ENCODE measurements at regions not wholly inside any gene's neighbourhood (a gene's known extent, or its start where the extent isn't known, plus 50 kb on each side); places are given as distances from the start of the nearest gene placed in this dataset.

GRCh38 chr9:126049088-126049487, 277.5 kb upstream of the MVB12B start:
- H3K27me3 Mint-ChIP-seq, result peaks cover 24% of the 10 kb centered on the region

DNA sequence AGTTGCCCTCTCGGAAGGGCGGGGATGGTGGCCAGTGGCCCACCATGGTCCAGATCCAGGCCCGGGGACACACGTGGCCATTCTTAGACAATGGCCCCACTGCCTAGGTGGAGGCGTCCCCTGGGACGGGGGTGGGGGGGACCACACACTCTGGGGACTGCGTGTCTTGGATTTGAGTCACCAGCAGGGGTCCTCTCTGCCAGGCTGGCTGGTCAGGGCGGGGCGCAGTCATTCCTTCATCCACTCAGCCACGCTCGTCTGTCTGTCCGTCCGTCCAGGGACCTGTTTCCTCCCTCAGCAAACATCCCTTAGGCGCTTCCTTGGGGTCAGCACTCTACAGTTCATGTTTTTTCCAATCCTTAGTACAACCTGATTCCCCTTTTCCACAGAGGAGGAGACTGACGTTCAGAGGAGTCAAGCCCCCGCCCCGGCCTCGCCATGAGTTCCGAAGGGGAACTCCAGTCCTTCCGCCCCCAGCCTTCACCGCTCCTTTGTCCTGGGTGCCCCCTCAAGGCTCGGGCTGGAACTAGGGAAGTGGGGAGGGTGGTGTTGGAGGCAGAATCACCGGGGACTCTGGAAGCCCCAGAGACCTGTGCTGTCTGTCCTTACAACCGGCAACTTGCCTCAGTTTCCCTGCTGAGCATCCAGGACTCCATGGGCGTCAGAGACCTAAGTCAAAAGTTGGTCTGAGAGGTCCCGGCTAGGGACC, 276.6 kb upstream of the MVB12B start:
- H3K9me3 Mint-ChIP-seq, result peaks cover 6% of the 10 kb centered on the region
- no peak for DNase-seq (ENCODE audit: low spot score in 2 of 2)
- peaks cover 20% of the 10 kb centered on the region for H3K27me3 Mint-ChIP-seq
- no peak overlapping the region for H3K27ac Mint-ChIP-seq
- H3K4me3 Mint-ChIP-seq, result no peak overlapping the region
- H3K4me1 Mint-ChIP-seq, result peaks cover 3% of the 10 kb centered on the region
- H3K36me3 Mint-ChIP-seq, result no peaks in the 10 kb centered on the region
- ATAC-seq (ENCODE audit: low read depth), result no peak

More at GRCh38 chr9:126049088-126049487, 277.5 kb upstream of the MVB12B start:
- Mint-ChIP-seq H3K4me1 (peaks cover 3% of the 10 kb centered on the region), H3K36me3 (peaks cover 2% of the 10 kb centered on the region), H3K4me3 (no peak overlapping the region), H3K9me3 (peaks cover 9% of the 10 kb centered on the region), H3K27ac (no peak overlapping the region)
- ATAC-seq (ENCODE audit: low read depth), result no peak
- DNase-seq (ENCODE audit: low spot score in 2 of 2), result no peak

DNA sequence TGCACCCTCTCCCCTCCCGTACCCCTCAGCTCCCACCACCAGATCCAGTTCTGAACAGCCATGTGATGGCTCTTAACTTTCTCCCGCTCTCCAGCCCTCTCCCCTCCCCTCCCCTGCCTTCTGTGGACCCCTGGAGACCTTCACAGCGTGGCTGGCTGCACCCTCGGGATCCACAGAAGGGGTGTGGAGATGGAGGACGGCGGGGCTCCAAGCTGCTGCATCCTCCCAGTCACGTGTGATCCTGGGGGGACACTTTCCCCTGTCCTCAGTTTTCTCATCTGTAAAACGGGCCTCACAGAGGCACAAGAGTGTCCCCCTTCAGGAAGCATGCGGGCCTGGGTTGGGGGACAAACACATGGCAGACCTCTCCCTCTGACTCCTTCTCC, 276.0 kb upstream of the MVB12B start:
- peaks cover 21% of the 10 kb centered on the region for H3K27me3 Mint-ChIP-seq
- no peak overlapping the region for H3K4me3 Mint-ChIP-seq
- peaks cover 3% of the 10 kb centered on the region for H3K4me1 Mint-ChIP-seq
- no peak for ATAC-seq (ENCODE audit: low read depth)
- no peak for DNase-seq (ENCODE audit: low spot score in 2 of 2)
- H3K36me3 Mint-ChIP-seq, result no peaks in the 10 kb centered on the region
- peaks cover 6% of the 10 kb centered on the region for H3K9me3 Mint-ChIP-seq
- no peak overlapping the region for H3K27ac Mint-ChIP-seq

- no peak overlapping the region for H3K4me3 Mint-ChIP-seq
- peaks cover 3% of the 10 kb centered on the region for H3K4me1 Mint-ChIP-seq
- no peak overlapping the region for H3K27ac Mint-ChIP-seq
- no peak for DNase-seq (ENCODE audit: low spot score in 2 of 2)
- ATAC-seq (ENCODE audit: low read depth), result no peak
- H3K9me3 Mint-ChIP-seq, result peaks cover under 1% of the 10 kb centered on the region
- H3K27me3 Mint-ChIP-seq, result peaks cover 15% of the 10 kb centered on the region
- H3K36me3 Mint-ChIP-seq, result no peaks in the 10 kb centered on the region
Observed at GRCh38 chr9:126051446-126052130, 275.0 kb upstream of the MVB12B start.

DNA sequence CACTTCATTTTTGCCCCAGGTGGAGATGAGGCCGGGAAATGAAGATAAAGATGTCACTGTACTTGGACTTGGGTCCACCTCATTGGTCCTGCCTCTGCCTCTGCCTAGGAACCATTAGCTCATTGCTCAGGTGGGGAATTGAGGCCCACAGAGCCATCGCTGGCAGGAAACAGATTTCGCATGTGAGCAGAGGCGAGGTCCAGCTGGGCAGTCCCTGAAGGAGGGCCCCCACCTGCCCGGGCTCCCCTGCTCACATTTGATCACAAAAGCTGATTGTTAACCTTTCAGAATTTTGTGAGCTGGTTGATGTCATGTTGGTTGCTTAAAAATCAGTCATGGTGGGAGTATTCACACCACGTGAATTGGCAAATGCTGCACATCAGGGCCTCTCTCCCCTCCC, 273.8 kb upstream of the MVB12B start:
- H3K27me3 Mint-ChIP-seq, result peaks cover 13% of the 10 kb centered on the region
- DNase-seq (ENCODE audit: low spot score in 2 of 2) (no peak), ATAC-seq (ENCODE audit: low read depth) (no peak)

GRCh38 chr9:126053913-126054312, 272.7 kb upstream of the MVB12B start:
- H3K4me3 Mint-ChIP-seq, result no peak overlapping the region
- no peak overlapping the region for H3K27ac Mint-ChIP-seq
- DNase-seq (ENCODE audit: low spot score in 2 of 2) (no peak), ATAC-seq (ENCODE audit: low read depth) (no peak)
- H3K9me3 Mint-ChIP-seq, result no peaks in the 10 kb centered on the region
- peaks cover 14% of the 10 kb centered on the region for H3K27me3 Mint-ChIP-seq
- H3K36me3 Mint-ChIP-seq, result no peaks in the 10 kb centered on the region
- H3K4me1 Mint-ChIP-seq, result peaks cover 3% of the 10 kb centered on the region

More for the DNA sequence above, 273.8 kb upstream of the MVB12B start:
- H3K27ac Mint-ChIP-seq, result no peak overlapping the region
- H3K9me3 Mint-ChIP-seq, result no peaks in the 10 kb centered on the region
- H3K36me3 Mint-ChIP-seq, result no peaks in the 10 kb centered on the region
- H3K4me1 Mint-ChIP-seq, result peaks cover 3% of the 10 kb centered on the region
- no peak overlapping the region for H3K4me3 Mint-ChIP-seq

GRCh38 chr9:126055381-126055985, 271.1 kb upstream of the MVB12B start:
- Mint-ChIP-seq H3K27ac (no peak overlapping the region), H3K9me3 (no peaks in the 10 kb centered on the region), H3K4me3 (no peak overlapping the region), H3K27me3 (peaks cover 17% of the 10 kb centered on the region), H3K4me1 (peaks cover 3% of the 10 kb centered on the region), H3K36me3 (no peaks in the 10 kb centered on the region)
- ATAC-seq (ENCODE audit: low read depth), result no peak
- DNase-seq (ENCODE audit: low spot score in 2 of 2), result no peak

- Mint-ChIP-seq H3K36me3 (no peaks in the 10 kb centered on the region), H3K4me1 (no peaks in the 10 kb centered on the region), H3K27me3 (peaks cover 18% of the 10 kb centered on the region), H3K9me3 (no peaks in the 10 kb centered on the region), H3K27ac (no peak overlapping the region), H3K4me3 (no peak overlapping the region)
- ATAC-seq (ENCODE audit: low read depth) (no peak), DNase-seq (ENCODE audit: low spot score in 2 of 2) (no peak)
Observed at GRCh38 chr9:126056312-126057021, 270.2 kb upstream of the MVB12B start.

DNA sequence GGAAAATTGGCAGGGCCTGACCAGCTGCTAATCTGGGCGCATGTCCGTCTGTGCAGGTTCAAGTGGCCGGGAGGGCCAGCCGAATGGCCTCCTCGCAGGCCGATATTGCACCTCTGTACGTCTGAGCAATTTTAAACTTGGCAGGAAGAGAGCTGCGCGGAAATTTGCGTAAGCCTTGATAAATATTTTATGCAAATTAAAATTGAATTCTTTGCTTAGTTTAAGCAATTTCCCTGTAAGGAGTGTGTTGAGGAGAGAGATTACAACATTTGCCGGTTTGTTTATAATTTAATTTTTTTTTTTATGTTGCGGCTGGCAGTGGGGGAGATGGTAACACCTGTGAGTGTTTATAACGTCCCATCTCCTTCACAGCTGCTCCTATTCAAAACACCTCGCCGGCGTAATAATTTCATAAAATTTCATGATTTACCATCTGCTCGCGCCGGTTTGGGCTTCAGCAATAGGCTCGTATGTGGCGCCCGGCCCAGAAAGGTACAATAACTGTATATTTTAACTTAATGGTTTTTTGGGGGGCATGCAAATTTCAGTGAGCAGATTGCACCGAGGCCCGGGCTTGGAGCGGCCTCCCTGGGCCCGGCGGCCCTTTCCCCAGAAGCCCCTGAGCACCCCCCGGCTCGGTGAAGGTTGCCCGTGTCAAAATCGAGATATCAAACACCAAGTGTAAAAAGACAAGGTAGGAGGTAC, 269.4 kb upstream of the MVB12B start:
- H3K4me3 Mint-ChIP-seq, result no peak overlapping the region
- no peaks in the 10 kb centered on the region for H3K9me3 Mint-ChIP-seq
- DNase-seq (ENCODE audit: low spot score in 2 of 2) (no peak), ATAC-seq (ENCODE audit: low read depth) (no peak)
- H3K4me1 Mint-ChIP-seq, result no peaks in the 10 kb centered on the region
- H3K27ac Mint-ChIP-seq, result no peak overlapping the region
- H3K27me3 Mint-ChIP-seq, result peaks cover 18% of the 10 kb centered on the region
- no peaks in the 10 kb centered on the region for H3K36me3 Mint-ChIP-seq

- Mint-ChIP-seq H3K9me3 (peaks cover 2% of the 10 kb centered on the region), H3K36me3 (no peaks in the 10 kb centered on the region), H3K4me1 (no peaks in the 10 kb centered on the region), H3K4me3 (no peak overlapping the region), H3K27me3 (peaks cover 15% of the 10 kb centered on the region), H3K27ac (no peak overlapping the region)
- DNase-seq (ENCODE audit: low spot score in 2 of 2) (no peak), ATAC-seq (ENCODE audit: low read depth) (no peak)
Observed at GRCh38 chr9:126058011-126058531, 268.6 kb upstream of the MVB12B start.

GRCh38 chr9:126058591-126058990, 268.0 kb upstream of the MVB12B start:
- no peaks in the 10 kb centered on the region for H3K4me1 Mint-ChIP-seq
- H3K4me3 Mint-ChIP-seq, result no peak overlapping the region
- ATAC-seq (ENCODE audit: low read depth), result no peak
- H3K27ac Mint-ChIP-seq, result no peak overlapping the region
- peaks cover 12% of the 10 kb centered on the region for H3K27me3 Mint-ChIP-seq
- no peaks in the 10 kb centered on the region for H3K36me3 Mint-ChIP-seq
- DNase-seq (ENCODE audit: low spot score in 2 of 2), result no peak
- H3K9me3 Mint-ChIP-seq, result peaks cover 2% of the 10 kb centered on the region

DNA sequence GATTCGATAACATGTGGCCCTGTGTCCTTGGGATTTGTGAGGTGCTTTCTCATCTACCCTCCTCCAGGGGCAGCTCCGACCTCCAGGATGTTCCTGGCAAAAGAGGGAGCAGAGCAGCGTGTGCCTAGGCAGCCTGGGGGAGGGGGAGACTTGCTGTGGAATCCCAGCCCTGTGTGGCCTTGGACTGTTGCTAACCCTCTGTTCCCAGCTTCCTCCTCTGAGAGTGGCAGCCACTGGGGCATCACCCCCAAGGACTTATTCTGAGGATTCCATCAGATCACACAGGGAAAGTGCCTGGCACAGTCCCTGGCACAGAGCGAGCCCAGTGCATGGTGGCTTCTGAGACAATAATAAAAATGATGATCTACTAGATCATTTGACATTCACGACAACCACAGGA, 265.1 kb upstream of the MVB12B start:
- Mint-ChIP-seq H3K9me3 (peaks cover 4% of the 10 kb centered on the region), H3K27me3 (peaks cover 14% of the 10 kb centered on the region), H3K4me1 (peaks cover 4% of the 10 kb centered on the region), H3K4me3 (no peak overlapping the region), H3K27ac (no peak overlapping the region), H3K36me3 (no peaks in the 10 kb centered on the region)
- ATAC-seq (ENCODE audit: low read depth) (no peak), DNase-seq (ENCODE audit: low spot score in 2 of 2) (no peak)

DNA sequence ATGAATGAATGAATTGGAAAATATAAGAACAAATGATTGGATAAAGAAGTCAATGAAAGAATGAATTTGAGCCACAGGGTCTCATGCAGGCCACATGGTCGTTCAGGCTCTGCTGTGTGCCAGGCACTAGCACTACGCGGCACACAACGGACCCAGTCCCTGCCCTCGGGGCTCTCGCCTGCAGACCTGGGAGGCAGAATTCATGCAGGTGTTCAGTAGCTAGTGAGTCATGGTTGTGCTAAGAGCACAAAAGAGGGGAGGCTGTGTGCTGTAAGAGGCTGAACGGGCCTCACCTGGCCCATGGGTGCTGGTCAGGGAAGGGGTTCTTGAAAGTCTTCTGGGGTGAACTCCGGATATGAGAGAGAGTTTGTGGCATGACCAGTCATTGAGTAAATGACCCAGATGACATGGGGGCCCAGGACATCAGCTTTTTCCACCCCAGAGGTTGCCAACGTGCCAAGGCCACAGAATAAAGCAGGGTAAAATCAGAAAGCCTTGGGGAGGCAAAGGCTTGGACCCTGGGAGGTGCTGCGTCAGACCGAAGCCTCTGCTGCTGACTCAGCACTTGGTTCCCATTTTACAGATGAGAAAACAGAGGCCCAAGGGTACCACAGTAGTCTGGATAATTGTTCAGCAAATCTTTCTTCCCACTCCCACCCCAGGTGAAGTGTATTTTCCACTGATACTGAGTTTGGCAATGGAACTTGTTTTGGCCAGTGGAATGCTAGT, 264.3 kb upstream of the MVB12B start:
- H3K27ac Mint-ChIP-seq, result no peak overlapping the region
- H3K4me1 Mint-ChIP-seq, result peaks cover 4% of the 10 kb centered on the region
- ATAC-seq (ENCODE audit: low read depth) (no peak), DNase-seq (ENCODE audit: low spot score in 2 of 2) (no peak)
- H3K4me3 Mint-ChIP-seq, result no peak overlapping the region
- H3K36me3 Mint-ChIP-seq, result no peaks in the 10 kb centered on the region
- H3K27me3 Mint-ChIP-seq, result peaks cover 14% of the 10 kb centered on the region
- H3K9me3 Mint-ChIP-seq, result peaks cover 4% of the 10 kb centered on the region

All from memory B cell (primary cell).